ENCODE measurements at regions not wholly inside any gene's neighbourhood (a gene's known extent, or its start where the extent isn't known, plus 50 kb on each side); places are given as distances from the start of the nearest gene placed in this dataset.
A peak's percentile ranks its signal among the peaks of the same experiment; 100 is the strongest.
"Not testable (repeated sequence)": the region's sequence is repeated elsewhere in the genome, so short reads cannot be mapped to it uniquely, and the experiment has no call there.

DNA sequence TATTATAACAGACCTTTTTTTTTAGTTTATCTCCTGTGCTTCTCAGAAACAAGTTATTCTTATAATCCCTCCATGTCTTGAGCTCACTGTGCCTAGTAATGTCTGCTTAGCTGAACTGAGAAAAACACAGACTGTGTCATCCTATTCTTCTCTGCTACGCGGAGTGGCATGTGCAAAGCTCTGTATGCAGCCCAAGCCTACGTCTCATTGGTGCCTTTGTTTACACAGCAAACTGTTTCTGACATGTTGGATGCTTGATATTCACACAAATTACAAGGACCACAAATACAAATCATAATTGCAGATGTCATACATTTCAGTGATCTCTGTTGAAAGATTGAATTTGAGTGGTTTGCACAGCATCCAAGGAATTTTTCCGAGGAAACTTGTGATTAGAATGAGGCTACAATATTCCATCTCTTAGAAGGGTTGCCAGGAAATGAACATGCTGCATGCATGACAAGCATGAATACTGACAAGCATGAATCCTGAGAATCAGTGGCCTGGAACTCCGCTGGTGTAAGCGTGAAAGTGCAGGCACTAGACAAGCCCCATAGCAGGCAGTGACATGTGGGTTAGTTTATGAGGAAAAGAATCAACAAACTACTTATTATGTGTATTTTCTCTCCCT lies 128.4 kb upstream of the SGK1 start:
- no peak for DNase-seq (ENCODE audit: low spot score)

DNA sequence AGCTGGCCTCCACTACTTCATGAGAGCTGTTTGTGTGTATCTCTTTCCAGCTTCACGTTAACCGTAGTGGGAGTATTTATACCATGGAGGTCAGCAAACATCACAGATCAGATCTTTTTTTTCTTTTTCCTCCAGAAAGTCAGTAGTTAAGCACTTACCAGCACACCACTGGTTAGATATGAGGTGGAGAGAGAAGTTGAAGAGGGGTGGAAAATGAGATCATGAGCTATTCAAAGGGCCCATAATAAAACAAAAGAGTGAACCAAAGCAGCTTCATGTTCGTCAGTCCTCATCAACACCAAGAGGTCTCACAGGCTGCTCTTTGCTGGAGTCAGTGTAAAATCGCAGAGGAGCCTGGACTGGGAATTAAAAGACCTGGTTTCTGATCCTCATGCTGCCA lies 125.1 kb upstream of the SGK1 start:
- no peak for DNase-seq (ENCODE audit: low spot score)
- intact Hi-C loops (cut with DNase I) = loop anchor here (10.0 kb wide), 2 partner anchors 192 to 268 kb away; no protein-coding TSS in a partner anchor

More for the DNA sequence above, 128.4 kb upstream of the SGK1 start:
- intact Hi-C loops (cut with DNase I) = loop anchor here (10.0 kb wide), 2 partner anchors 188 to 272 kb away; no protein-coding TSS in a partner anchor

DNA sequence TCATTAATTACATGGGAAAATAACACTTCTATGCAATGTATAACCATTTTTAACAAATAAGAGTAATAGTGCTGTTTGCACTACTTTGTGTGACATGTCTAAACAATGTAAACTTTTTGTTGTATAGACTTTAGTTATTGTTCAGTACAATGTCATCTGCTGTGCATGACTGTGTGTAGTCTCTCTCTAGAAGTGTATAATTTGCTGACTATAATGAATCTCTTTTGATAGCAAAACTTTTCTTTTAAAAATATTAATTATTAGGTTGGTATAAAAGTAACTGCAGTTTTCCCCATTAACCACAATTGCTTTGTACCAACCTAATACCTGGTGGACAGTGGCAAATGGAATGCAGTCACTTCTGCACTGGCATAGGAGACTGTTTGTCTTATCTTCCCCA lies 124.2 kb upstream of the SGK1 start:
- intact Hi-C loops (cut with DNase I) = loop anchor here (10.0 kb wide), 2 partner anchors 193 to 267 kb away; no protein-coding TSS in a partner anchor

DNA sequence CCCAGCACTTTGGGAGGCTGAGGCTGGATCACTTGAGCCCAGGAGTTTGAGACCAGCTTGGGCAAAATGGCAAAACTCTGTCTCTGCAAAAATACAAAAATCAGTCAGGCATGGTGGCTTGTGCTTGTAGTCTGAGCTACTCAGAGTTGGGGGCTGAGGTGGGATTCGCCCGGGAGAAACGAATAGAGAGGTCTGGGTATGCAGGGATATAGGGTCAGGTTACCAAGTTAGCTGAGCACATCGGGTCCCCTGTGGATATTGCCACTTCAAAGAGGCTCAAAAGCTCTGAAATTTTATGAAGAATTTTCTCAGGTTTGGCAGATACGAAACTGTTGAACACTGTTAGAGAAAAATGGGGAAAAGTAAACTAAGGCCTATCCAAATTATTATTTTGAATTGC lies 120.9 kb upstream of the SGK1 start:
- intact Hi-C loops (cut with DNase I) = loop anchor here (5.0 kb wide), 1 partner anchor 78 kb away; no protein-coding TSS in a partner anchor
- no peak for DNase-seq (ENCODE audit: low spot score)

More for the DNA sequence above, 124.2 kb upstream of the SGK1 start:
- DNase-seq (ENCODE audit: low spot score) = no peak

DNA sequence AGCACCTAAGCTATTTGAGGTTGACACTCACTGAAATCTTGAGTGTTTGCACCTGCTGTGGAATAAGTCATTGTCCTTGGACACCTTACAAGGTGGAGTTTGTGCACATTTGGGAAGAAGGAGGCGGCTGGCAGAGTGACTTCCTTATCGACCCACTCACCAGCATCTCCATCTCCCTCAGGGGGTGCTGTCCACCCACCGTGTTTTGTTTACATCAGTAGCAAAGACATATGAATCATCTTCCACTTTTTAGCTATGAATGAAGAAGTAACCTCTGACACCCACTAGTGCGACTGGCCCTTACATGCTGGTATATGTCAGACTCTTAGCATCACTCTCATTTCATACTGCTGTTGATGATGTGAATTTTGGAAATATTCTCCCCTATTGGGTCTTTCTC lies 119.5 kb upstream of the SGK1 start:
- no peak for DNase-seq (ENCODE audit: low spot score)
- intact Hi-C loops (cut with DNase I) = loop anchor here (5.0 kb wide), 1 partner anchor 80 kb away; no protein-coding TSS in a partner anchor

DNA sequence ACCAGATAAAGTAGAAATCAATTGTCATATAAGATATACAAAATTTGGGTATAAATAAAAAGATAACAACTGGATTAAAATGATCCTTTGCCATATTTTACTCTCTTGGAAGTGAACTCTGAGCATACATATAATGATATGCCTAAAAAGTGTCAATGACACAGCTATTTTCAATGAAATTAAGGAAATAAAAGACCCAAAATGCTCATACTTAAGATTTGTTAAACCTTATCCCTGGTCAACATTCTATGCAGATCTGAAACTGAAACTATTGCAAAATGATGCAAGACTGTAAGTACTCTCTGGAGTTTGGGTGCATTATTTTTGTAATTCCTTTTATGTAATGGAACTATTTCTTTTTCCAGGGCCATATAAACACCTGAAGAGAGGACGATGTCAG lies 119.0 kb upstream of the SGK1 start:
- intact Hi-C loops (cut with DNase I) = loop anchor here (5.0 kb wide), 1 partner anchor 80 kb away; no protein-coding TSS in a partner anchor

DNA sequence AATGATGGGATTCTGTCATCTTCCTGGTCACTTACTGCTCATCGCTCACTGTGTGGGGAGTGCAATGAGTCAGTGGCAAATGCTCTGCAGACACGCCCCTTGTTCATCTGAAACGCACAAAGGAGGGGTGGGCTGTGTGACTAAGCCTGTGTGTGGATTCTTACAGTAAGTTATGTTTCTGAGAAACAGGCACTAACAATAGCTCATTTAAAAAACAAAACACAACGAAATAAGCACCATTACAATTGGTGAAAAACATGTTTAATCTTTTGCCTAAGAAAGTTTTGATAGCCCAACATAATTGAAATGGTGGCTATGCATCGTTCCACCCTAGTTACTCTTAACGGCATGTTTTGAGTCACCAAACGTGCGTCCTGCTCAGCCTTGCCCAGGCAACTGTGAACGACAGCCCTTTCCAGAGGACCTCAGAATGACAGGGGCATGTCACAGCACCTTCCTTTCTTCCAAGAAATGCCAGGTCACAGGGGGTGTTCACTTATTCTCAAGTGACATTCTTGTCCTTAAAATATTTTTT lies 118.4 kb upstream of the SGK1 start:
- intact Hi-C loops (cut with DNase I) = loop anchor here (5.0 kb wide), 1 partner anchor 81 kb away; no protein-coding TSS in a partner anchor
- peak; percentile 79 for DNase-seq (ENCODE audit: low spot score)

More for the DNA sequence above, 119.0 kb upstream of the SGK1 start:
- no peak for DNase-seq (ENCODE audit: low spot score)

DNA sequence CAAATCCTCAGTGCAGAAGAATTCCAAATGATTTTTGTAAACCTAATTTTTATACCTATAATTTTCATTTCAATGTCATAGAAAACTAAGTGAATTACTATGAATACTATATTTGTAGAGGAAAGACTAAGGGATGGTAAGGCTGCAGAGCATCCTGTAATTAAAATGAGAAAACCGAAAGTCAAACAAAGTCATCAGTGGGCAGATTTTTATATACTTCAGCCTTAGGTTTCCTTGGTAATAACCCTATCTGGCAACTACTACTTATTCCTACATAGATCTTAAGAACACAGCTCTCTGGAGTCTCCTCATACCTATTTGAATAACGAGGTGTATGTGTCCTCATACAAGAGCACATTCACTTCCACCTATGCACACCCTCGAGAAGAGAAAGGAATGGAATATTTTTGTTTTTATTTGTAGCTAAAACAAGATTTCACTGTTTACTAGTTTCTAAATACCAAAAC lies 117.9 kb upstream of the SGK1 start:
- intact Hi-C loops (cut with DNase I) = loop anchor here (5.0 kb wide), 1 partner anchor 81 kb away; no protein-coding TSS in a partner anchor
- no peak for DNase-seq (ENCODE audit: low spot score)

DNA sequence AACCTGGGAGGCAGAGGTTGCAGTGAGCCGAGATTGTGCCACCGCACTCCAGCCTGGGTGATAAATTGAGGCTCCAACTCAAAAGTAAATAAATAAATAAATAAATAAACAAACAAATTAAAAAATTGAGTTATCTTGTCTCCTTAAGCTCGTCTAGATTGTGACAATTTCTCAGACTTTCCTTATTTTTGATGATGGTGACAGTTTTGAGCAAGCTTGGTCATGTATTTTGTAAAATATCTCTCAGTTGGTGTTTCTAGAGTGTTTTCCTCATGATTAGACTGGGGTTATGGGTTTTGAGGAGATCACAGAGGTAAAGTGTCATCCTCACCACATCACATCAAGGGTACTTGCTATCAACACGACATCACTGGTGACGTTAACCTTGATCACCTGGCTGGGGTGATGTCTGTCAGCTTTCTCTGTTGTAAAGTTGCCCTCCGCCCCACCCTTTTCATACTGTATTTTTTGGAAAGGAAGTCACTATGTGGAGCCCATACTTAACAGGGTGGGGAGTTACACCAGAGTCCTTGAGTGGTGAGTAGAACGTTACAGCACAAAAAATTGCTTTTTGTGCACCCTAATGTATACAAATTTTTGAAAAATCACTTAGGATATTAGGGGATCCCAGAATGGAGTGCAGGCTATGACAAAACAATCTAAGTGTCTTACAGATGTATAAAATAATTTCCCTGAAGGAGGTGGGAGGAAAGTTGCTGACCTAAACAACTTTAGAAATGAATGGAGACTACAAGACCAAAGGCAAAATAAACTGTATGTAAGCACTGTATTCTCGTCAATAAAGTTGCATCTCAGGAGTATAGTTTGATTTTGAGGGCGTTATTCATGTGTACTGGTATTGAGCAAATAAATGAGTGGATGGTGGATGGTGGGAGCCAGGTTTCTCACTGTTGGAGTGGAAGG lies 116.4 kb upstream of the SGK1 start:
- intact Hi-C loops (cut with DNase I) = no loop called here
- no peak for DNase-seq (ENCODE audit: low spot score)

DNA sequence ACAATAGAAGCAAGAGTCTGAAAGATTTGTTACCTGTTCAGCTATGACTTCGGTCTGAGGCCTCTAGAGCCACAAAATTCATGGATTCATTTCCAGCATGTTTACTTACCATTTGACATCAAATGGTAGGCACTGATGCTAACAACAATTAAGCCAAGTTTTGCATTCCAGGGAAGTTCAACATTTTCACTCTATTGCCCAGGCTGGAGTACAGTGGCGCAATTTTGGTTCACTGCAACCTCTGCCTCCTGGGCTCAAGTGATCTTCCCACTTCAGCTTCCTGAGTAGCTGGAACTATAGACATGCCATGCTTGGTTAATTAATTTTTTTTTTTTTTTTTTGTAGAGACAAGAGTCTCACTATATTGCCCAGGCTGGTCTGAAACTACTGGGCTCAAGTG lies 114.1 kb upstream of the SGK1 start:
- no peak for DNase-seq (ENCODE audit: low spot score)
- intact Hi-C loops (cut with DNase I) = no loop called here

DNA sequence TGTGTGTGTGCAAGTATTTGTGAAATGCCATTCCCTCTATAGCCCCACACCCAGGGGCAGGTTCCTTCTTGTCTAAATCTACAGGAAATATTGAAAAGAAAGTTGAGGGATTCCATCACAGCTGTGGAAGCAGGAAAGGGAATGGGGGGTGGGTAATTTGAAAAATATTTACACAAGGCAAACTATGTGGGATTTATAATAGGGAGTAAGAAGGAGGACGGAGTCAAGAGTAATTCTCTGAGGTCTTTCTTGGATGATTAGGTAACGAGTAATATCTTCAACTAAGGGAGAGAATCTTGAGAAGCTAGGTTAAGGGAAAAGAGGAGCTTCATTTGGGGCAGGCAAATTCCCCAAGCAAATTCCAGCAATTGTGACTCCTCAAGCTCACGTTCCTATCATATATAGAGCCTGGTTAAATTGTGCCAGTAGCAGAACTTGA lies 113.5 kb upstream of the SGK1 start:
- no peak for DNase-seq (ENCODE audit: low spot score)
- intact Hi-C loops (cut with DNase I) = no loop called here

DNA sequence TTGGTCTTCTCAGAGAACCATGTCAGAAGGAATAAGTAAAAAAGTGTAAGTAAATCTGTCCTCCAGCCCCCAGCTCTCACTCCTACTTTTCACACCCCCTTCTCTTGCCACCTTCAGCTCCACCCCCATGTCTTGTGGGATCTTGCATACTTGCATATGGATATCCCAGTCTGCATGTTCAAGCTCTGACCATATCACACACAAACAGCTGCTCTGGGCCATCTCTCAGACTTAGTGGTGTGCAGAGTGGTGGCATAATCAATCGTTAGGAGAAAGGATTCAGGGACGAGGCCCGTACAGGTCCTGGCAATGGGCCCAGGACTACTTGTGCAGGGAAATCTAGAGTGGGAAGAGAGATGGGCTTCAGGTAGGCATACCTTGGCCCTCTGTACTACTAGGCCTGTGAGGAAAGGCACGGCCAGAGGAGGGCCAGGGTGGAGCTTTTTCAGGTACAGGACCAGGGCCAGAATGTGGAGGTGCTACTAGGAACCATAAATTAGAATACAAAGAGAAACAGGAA lies 112.0 kb upstream of the SGK1 start:
- no peak for DNase-seq (ENCODE audit: low spot score)
- intact Hi-C loops (cut with DNase I) = no loop called here

DNA sequence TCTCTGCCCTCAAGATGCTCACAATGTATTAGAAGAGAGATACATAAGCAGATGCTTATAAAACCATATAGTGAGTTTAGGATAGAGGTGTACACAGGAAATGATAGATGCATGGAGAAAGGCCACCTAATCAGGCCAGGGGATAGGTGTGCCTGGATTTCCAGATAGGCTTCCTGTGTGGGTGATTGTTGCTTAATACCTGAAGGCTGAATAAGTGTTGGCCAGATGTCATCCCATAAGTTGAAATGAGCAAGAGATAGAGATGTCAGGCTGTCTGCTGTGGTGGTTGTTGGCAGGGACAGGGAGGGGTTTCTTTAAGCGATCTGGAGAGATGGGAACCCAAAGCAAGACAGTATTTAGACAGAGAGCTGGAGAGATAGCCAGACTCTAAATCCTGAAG lies 109.8 kb upstream of the SGK1 start:
- no peak for DNase-seq (ENCODE audit: low spot score)
- intact Hi-C loops (cut with DNase I) = no loop called here

DNA sequence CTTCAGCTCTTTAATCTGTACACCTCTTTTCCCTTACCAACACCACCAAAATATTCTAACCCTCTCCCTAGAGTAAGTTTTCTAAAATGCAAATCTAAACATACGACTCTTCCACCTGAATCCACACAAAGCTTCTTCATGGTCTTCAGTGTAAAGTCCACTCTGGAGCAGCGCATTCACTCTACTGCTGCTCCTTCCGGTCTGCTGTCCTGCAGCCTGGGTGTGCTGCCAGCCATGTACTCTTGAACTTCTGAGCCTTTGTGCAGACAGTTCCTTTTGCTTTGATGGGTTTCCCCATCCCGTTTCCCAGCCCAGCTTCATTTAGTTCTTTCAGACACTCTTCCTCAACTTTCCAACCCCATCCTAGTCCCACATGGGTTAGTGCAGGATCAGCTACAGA lies 108.7 kb upstream of the SGK1 start:
- no peak for DNase-seq (ENCODE audit: low spot score)
- intact Hi-C loops (cut with DNase I) = no loop called here

DNA sequence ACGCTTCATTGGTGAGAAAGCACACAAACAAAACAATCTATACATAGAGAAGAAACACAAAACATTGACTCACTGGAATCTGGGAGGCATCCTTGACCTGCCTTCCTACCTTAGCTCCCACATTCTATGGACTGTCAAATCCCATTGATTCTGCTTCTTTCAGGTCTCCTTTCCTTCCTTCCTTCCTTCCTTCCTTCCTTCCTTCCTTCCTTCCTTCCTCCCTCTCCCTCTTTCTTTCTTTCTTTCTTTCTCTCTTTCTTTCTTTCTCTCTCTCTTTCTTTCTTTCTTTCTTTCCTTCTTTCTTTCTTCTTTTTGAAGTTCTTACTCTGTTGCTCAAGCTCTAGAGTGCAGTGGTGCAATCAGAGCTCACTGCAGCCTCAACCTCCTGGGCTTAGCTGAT lies 108.0 kb upstream of the SGK1 start:
- DNase-seq (ENCODE audit: low spot score); intact Hi-C loops (cut with DNase I): not testable (repeated sequence)

DNA sequence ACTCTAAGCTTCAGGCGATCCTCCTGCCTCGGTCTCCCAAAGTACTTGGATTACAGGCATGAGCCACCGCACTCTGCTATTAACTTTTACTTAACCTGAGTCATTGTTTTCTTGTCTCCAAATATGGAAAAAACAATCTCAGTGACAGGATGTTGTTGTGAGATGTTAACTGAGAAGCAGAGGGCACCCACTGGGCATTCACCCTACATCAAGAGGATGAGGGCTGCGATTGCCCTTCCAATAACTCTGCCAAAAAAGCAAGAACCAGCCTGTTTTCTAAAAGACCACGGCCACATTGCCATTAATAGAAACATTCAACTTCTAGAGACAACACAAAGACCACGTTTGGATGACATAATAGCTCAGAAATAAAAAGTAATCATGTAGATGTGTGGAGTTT lies 107.6 kb upstream of the SGK1 start:
- intact Hi-C loops (cut with DNase I) = no loop called here
- no peak for DNase-seq (ENCODE audit: low spot score)

DNA sequence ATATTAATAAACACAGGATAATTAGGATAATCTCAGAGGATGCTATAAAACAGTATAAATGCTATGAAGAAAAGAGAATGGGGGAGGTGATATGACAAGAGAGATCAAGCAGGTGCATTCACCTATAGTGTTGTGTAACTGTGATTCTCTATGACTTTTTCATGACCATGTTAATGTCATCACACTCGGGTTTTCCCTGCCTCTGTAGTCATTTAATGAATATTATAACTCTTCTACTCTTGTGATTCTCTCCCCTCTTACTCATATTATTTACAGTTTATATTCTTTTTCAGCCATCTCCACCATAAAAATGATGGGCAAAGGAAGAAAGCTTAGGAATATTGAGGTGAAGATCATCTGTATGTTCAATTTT lies 106.9 kb upstream of the SGK1 start:
- DNase-seq (ENCODE audit: low spot score) = no peak
- intact Hi-C loops (cut with DNase I) = no loop called here

DNA sequence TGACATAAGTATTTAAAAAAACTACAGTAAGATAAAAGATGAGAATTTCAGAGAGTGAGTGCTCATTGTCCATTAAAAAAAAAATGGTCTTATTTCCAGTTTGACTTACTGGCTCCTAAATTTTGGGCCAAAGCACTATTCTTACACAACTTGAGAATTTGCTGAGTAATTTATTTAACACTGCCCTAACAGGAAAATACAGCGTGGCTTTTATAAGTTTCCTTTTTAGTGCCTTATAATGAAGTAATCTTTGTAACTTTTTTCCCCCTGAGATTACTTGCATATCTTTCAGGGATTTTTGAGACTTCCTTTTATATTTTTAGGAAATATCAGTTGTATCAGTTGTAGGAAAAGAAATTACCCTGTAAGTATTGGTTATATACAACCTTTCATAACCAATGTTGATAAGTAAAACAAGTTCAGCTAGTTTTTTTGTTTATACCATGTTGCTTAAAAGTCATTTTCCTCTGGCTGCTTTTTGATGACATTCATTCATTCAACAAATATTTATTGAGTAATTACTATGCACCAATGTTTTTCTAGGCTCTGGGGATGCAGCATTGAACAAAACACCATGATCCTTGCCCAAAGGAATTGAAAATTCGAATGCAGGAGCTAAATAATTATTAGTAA lies 106.4 kb upstream of the SGK1 start:
- intact Hi-C loops (cut with DNase I) = no loop called here
- DNase-seq (ENCODE audit: low spot score) = no peak

DNA sequence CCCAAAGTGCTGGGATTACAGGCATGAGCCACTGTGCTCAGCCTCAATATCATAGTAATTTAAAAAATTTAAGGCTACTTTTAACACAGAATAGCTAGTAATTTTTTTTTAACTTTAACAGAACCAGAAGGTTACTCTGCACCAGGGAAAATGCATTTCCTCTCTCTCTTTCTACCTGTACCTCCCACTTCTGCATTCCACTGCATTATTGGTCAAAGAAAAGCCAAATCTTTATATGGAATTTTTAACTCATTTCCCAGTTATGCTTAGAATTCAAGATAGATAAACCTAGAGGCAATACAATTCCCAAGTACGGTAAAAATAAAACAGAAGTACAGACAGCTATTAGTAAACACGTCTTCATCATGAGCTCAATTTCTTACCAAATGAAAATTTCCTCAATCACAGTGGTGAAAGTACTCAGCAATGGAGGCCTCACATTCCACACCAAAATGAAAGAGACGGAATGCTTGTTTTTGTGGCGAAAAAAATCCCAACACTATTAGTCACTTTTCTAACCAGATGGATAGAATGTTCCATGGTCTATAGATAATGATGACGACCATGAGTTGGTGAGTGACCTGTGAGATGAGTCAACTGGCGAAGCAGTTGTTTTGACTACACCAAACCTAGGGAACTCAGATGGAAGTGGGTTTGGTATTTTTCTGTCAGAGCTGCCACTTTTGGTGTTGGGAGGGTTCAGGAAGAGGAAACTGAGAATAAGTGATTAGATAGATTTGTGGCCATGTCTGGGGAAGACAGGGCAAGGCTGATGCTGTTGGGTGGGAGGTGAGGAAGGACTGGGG lies 104.7 kb upstream of the SGK1 start:
- intact Hi-C loops (cut with DNase I) = no loop called here
- DNase-seq (ENCODE audit: low spot score) = no peak
